Lower leg skin (tissue), 3 donors: ENCODE measurements at regions not wholly inside any gene's neighbourhood (a gene's known extent, or its start where the extent isn't known, plus 50 kb on each side); places are given as distances from the start of the nearest gene placed in this dataset.
"Not testable (repeated sequence)": the region's sequence is repeated elsewhere in the genome, so short reads cannot be mapped to it uniquely, and the experiment has no call there.

Experiments
- DNase-seq, 2 donors: peaks; one replicate each; pipeline ENCODE4 v3.0.0-alpha.2; 2019; ENCODE audit warnings: low spot score in 2 of 2
- H3K4me3 ChIP-seq: fragments of 200-600 bp; sonication (generic); 2 replicates; pipeline ENCODE4 v1.5.1; 2017; ENCODE audit warnings: mild to moderate bottlenecking, low read depth; ENCODE audit not compliant: poor library complexity, severe bottlenecking
- POLR2A ChIP-seq, 2 donors: fragments of 450-650 bp; IDR thresholded peaks; one replicate each; pipeline ENCODE4 v1.6.1; 2016 to 2017; ENCODE audit warnings: antibody characterized with exemption in 2 of 2, mild to moderate bottlenecking in 1 of 2, moderate library complexity in 1 of 2
- WGBS, 2 donors: methylation state at CpG; one replicate each; pipeline ENCODE4 v1.1.5; 2018; 5-methylcytosine and 5-hydroxymethylcytosine counted together
- intact Hi-C: fragments of 100-400 bp; cut with DNase I; formaldehyde crosslinking; loops from one replicate; pipeline ENCODE4 v1.15.0; 2023; ENCODE audit warnings: low total_unique reads

DNA sequence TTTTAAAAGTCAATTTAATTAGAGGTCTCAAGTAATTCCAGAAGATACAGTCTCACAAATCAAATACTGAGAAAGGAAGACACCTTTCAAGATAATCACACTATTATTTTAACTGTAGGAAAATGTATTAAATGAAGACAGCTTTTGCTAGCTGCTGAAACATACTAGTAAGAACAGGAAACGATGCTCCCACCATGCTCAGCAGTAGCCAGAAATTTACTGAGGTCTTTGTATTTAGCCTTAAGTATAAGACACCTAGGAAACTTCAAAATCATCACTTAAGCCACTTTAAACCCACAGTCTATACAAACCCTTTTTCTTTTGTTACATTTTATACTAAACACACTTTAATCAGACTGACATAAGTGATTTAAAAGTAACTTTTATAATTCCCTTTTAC, 72.7 kb upstream of the NPIPB12 start:
- H3K4me3 ChIP-seq, intact Hi-C loops, DNase-seq: not testable (repeated sequence)
- WGBS, 2 donors = 50 to 53% methylated on average over 1 of the region's 1 CpG

DNA sequence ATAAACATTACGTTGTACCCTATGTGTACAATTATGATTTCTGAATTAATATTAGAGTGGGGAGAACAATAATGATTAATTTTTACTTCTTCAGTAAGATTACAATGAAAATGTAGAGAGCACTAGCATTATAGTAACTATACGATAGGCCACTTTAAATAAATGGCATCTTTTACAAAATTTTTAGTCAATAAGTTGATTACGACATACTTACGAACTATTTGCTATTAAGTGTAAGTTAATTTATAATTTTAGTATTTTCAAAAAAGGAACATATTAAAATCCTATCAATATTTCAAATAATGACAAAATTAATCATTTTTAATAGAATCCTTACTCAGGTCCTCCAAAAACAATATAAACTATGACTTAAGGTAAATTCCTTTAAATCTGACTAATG, 75.6 kb upstream of the NPIPB12 start:
- H3K4me3 ChIP-seq, DNase-seq, intact Hi-C loops: not testable (repeated sequence)
- 92% methylated on average over 4 of the region's 4 CpGs for WGBS, 2 donors

- DNase-seq, H3K4me3 ChIP-seq, intact Hi-C loops: not testable (repeated sequence)
- 86 to 89% methylated on average over 4 to 5 of the region's 6 CpGs for WGBS, 2 donors
These were observed 71.1 kb upstream of the SPN start for GRCh38 chr16:29591919-29592318.

GRCh38 chr16:29594269-29594925, 68.7 kb upstream of the SPN start:
- intact Hi-C loops = not testable (repeated sequence)
- WGBS, 2 donors = 0 to 2% methylated on average over 6 to 7 of the region's 38 CpGs
- peak overlapping the region; percentile 40 for H3K4me3 ChIP-seq
- DNase-seq = peak; percentile 51 to 88

DNA sequence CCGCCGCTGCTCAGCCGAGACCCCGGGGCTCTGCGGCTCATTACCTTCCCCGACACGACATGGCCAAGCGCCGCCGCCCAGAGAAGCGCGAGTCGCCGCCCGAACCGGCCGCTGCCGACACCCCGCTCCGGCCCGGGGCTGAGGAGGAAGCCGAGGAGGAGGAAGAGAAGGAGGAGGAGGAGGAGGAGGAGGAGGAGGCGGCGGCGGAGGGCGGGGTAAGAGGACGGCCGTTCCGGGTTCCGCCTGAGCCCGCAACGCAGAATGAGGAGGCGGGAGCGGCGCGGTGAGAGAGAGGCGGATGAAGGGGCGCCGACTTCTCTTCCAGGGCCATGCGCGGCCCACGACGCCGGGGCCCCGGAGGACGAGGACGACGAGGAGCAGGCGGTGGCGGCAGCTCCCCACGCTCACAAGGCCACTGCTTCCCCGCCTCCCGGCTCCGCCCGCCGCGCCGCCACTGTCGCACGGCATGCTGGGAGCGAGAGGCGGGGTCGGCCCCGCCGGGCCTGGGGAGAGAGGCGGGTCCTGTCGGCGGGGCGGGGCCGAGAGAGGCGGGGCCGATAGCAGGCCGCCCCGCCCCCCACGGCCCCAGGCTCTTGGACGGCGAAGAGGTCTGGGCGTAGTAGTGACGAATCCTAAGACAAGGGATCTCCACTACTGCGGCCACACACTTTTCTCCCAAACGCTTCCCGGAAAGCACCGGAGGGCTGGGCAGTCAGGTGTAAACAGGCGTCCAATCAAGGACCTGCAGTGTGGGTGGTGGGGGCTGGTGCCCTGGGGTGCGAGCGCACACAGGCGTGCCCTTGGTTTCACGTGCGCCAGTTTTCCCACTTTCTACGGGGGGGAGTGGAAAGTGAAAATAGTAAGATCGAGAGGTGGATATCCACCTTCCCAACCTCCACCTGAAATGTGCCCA, 67.9 kb upstream of the SPN start:
- intact Hi-C loops = not testable (repeated sequence)
- peak overlapping the region; percentile 40 for H3K4me3 ChIP-seq
- 0 to 2% methylated on average over 79 of the region's 91 CpGs for WGBS, 2 donors
- peak in 1 of 2 donors; percentile 12 for TF ChIP-seq POLR2A (IDR thresholded peaks at IDR 0.05)
- DNase-seq = peak; percentile 82 to 97

- WGBS, 2 donors = 94 to 96% methylated on average over 7 of the region's 7 CpGs
- intact Hi-C loops, H3K4me3 ChIP-seq: not testable (repeated sequence)
- DNase-seq = peak in 1 of 2 donors; percentile 52
These were observed 66.0 kb upstream of the SPN start for GRCh38 chr16:29597030-29597429.

- peak in 1 of 2 donors; percentile 85 for DNase-seq
- intact Hi-C loops, H3K4me3 ChIP-seq: not testable (repeated sequence)
- WGBS, 2 donors = 59 to 67% methylated on average over 21 to 24 of the region's 26 CpGs
These were observed 62.7 kb upstream of the SPN start for GRCh38 chr16:29600111-29601000.

DNA sequence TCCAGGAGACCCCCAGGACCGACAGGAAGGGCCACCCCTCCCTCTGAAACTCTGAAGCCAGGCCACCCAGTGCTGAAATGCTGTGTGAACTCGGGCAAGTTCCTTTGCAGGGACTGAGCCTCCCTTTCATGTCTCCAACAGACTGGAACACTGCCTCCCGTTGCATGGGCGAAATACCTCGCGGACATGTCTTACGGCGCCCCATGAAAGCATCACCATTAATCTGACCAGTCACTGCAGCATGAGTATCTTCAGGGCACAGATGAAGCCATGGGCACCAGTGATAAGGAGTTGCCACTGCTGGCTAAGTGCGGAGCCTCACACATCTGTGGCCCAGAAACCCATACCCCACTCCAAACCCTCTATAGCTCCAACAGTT, 60.8 kb upstream of the SPN start:
- DNase-seq = peak in 1 of 2 donors; percentile 81
- H3K4me3 ChIP-seq, intact Hi-C loops: not testable (repeated sequence)
- 72 to 75% methylated on average over 9 of the region's 9 CpGs for WGBS, 2 donors

DNA sequence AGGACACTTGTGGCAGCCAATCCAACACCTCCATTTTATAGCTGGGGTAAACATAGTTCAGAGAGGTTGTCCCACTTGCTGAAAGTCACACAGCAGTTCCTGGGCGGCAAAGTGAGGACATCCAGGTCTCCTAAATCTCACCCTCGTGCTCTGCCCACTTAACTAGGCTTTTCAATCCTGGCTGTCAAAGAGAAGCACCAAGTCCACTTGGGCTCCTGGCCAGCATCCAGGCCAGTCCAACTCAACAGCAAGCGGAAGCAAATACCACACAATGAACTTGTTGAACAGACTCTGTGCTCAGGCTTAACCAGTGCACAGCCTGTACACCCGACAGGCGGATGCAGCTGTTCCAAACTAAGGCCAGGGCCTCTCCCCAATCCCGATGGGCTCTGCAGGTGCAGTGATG, 60.4 kb upstream of the SPN start:
- WGBS, 2 donors = 80 to 93% methylated on average over 6 of the region's 6 CpGs
- DNase-seq, intact Hi-C loops, H3K4me3 ChIP-seq: not testable (repeated sequence)

DNA sequence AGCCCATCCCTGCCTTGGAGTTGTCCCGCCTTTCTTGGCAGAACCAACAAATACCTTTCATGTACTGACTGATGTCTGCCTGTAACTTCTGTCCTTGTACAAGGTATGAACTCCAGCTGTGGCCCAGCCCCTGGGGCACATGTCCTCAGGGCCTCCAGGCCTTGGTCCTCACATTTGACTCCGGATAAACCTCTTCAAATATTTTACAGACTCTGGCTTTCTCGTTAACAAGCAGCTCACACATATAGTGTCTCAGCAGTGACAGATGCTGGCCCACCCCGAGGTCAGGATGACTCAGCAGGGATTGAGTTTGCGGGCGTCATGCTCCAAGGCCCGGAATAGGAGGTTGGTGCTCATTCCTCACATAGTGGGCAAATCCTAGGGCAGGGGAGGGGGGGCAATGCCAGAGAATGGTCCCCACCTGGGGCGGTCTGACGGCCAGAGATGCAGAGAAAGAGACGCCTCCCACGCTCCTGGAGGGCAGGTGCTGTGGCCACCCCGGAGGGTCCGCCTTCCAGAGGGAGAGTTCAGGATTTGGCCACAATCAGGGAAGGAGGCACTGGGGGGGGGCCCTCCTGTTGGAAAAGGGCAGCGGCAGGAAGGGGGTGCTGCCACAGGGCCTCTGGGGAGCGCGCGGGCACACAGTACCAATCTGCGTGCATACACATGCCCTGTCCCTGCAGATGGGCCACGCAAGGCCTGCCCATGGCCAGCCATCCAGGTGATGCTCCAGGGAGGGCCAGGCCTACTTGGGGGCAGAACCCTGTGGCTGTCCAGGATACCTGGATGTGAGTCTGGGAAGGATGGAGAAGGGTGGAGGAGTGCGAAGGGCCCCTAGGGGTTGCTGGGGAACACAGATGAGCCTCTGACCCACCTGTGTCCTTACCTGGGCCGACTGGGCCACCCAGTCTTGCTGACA, 58.2 kb upstream of the SPN start:
- 69 to 76% methylated on average over 21 of the region's 21 CpGs for WGBS, 2 donors
- intact Hi-C loops, H3K4me3 ChIP-seq: not testable (repeated sequence)
- peak in 1 of 2 donors; percentile 80 for DNase-seq

GRCh38 chr16:29605593-29606205, 57.3 kb upstream of the SPN start:
- WGBS, 2 donors = 79 to 82% methylated on average over 8 to 16 of the region's 16 CpGs
- intact Hi-C loops = not testable (repeated sequence)
- DNase-seq = peak in 1 of 2 donors; percentile 69

DNA sequence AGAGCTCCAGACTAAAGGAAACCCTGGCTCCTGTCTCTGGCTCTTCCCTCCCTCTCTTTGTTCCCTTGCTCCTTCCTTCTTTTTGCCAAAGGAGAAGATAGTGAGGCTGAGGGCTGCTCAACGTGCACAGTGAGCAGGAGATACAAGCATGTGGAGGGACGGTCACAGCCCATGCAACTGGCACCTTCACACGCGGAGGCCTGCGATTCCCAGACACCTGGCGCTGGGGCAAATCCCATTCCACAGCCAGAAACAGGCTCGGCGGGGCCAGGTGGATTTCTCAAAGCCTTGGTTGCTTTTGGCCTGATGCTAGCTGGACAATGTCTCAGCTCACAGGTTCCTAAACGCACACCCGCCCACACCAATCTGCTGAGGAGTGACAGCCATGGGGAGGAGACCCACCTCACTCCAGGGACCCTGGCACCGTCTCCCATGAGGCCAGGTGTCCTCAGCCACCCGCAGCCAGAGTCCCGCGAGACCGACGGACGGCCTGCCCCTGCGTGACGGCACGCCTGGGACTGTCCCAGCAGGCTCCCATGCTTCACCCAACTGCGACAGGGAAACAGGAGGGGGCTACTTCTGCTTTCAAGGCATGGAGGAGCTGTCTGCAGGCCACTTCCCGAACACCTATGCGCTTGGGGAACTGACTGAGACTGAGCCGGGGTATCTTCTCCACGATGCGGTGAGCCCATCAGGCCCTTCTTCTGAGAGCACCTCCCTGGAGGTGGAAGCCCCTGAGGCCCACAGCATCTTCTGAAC, 56.2 kb upstream of the SPN start:
- intact Hi-C loops = not testable (repeated sequence)
- DNase-seq = peak in 1 of 2 donors; percentile 68
- WGBS, 2 donors = 81 to 87% methylated on average over 9 to 15 of the region's 26 CpGs

More at GRCh38 chr16:29605593-29606205, 57.3 kb upstream of the SPN start:
- H3K4me3 ChIP-seq = not testable (repeated sequence)

GRCh38 chr16:29607428-29607823, 55.6 kb upstream of the SPN start:
- 75 to 77% methylated on average over 11 of the region's 11 CpGs for WGBS, 2 donors
- intact Hi-C loops, DNase-seq, H3K4me3 ChIP-seq: not testable (repeated sequence)

More for the DNA sequence above, 56.2 kb upstream of the SPN start:
- not testable (repeated sequence) for H3K4me3 ChIP-seq
